ENCODE measurements at regions not wholly inside any gene's neighbourhood (a gene's known extent, or its start where the extent isn't known, plus 50 kb on each side); places are given as distances from the start of the nearest gene placed in this dataset.

DNA sequence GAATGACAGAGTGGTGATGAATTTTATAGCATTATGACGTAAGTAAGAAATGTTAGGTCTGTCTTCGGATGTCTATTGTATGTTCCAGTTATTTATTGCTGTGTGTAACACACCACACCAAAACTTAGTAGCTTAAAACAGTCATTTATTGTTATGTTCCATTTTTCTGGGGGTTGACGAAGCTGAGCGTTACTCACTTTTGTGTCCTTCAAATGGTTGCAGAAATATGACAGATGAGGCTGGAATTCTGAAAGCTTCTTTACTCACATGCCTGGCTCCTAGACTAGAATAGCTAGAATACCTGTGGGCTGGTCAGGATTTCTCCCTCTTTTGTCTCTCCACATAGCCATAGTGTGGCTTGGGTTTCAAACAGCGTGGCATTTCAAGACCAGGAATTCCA is 62.1 kb upstream of the S1PR1 start:
- FAIRE-seq (no peak), ATAC-seq (no peak), DNase-seq (ENCODE audit: low spot score) (no peak)
- no peaks in the 10 kb centered on the region for H3K79me2 ChIP-seq (ENCODE audit: insufficient read depth, low read length)
- H3K27me3 ChIP-seq (ENCODE audit: control insufficient read depth in 1 of 2, insufficient read depth in 2 of 2, low read length in 2 of 2): no peaks in the 10 kb centered on the region
- CTCF ChIA-PET (ENCODE audit: low intra/inter-chr PET ratio, low total read pairs): no interaction called here
- no TSS peak for BruUV-seq (replicated peaks)
- no peak overlapping the region for H3K4me3 ChIP-seq (replicated peaks in 1 of 3; ENCODE audit: insufficient read depth in 1 of 3, low read depth in 2 of 3, low read length in 3 of 3)
- WGBS (ENCODE audit: low lambda C conversion rate): 51% methylated on average over 5 of the region's 5 CpGs
- no peak overlapping the region for H2AFZ ChIP-seq (ENCODE audit: low read length)
- intact Hi-C loops (cut with micrococcal nuclease; ENCODE audit: unreplicated experiment) (no loop called here), in situ Hi-C loops (cut with HindIII; ENCODE audit: extremely low pct_ligation_motif_present, low pct_unique_long_range_greater_than_20kb) (no loop called here)
- H3K9me3 ChIP-seq (ENCODE audit: low read length): no peaks in the 10 kb centered on the region
- no peaks in the 10 kb centered on the region for H4K20me1 ChIP-seq (ENCODE audit: insufficient read depth, low read length)
- H3K36me3 ChIP-seq (replicated peaks in 1 of 2; ENCODE audit: control insufficient read depth in 1 of 2, insufficient read depth in 2 of 2, low read length in 2 of 2): no peaks in the 10 kb centered on the region
- no peaks in the 10 kb centered on the region for H3K4me1 ChIP-seq (ENCODE audit: insufficient read depth, low read length)
- no peak overlapping the region for H3K27ac ChIP-seq (ENCODE audit: extremely low read length, insufficient read depth, low read length)
- POLR2A ChIA-PET: no interaction called here
- H3K4me2 ChIP-seq (ENCODE audit: low read depth, low read length): no peak overlapping the region
- no peak overlapping the region for H3K9ac ChIP-seq (ENCODE audit: insufficient read depth, low read depth, low read length)
- no peak for TF ChIP-seq TMF1 (CRISPR knock-in tag; IDR thresholded peaks at IDR 0.05; ENCODE audit: low read depth)
- TF ChIP-seq RFX3 (CRISPR knock-in tag; IDR thresholded peaks at IDR 0.05): no peak
- no peak for TF ChIP-seq MAZ (IDR thresholded peaks at IDR 0.05; ENCODE audit: borderline replicate concordance, low read depth, low read length)
- no peak for TF ChIP-seq MAZ (CRISPR knock-in tag; IDR thresholded peaks at IDR 0.05; ENCODE audit: low read depth)
- no peak for TF ChIP-seq ZNF143 (CRISPR knock-in tag; IDR thresholded peaks at IDR 0.05)
- TF ChIP-seq DR1 (CRISPR knock-in tag; IDR thresholded peaks at IDR 0.05): no peak
- TF ChIP-seq CBX5 (CRISPR knock-in tag; IDR thresholded peaks at IDR 0.05; ENCODE audit: borderline replicate concordance): no peak
- TF ChIP-seq, protein P1, sequence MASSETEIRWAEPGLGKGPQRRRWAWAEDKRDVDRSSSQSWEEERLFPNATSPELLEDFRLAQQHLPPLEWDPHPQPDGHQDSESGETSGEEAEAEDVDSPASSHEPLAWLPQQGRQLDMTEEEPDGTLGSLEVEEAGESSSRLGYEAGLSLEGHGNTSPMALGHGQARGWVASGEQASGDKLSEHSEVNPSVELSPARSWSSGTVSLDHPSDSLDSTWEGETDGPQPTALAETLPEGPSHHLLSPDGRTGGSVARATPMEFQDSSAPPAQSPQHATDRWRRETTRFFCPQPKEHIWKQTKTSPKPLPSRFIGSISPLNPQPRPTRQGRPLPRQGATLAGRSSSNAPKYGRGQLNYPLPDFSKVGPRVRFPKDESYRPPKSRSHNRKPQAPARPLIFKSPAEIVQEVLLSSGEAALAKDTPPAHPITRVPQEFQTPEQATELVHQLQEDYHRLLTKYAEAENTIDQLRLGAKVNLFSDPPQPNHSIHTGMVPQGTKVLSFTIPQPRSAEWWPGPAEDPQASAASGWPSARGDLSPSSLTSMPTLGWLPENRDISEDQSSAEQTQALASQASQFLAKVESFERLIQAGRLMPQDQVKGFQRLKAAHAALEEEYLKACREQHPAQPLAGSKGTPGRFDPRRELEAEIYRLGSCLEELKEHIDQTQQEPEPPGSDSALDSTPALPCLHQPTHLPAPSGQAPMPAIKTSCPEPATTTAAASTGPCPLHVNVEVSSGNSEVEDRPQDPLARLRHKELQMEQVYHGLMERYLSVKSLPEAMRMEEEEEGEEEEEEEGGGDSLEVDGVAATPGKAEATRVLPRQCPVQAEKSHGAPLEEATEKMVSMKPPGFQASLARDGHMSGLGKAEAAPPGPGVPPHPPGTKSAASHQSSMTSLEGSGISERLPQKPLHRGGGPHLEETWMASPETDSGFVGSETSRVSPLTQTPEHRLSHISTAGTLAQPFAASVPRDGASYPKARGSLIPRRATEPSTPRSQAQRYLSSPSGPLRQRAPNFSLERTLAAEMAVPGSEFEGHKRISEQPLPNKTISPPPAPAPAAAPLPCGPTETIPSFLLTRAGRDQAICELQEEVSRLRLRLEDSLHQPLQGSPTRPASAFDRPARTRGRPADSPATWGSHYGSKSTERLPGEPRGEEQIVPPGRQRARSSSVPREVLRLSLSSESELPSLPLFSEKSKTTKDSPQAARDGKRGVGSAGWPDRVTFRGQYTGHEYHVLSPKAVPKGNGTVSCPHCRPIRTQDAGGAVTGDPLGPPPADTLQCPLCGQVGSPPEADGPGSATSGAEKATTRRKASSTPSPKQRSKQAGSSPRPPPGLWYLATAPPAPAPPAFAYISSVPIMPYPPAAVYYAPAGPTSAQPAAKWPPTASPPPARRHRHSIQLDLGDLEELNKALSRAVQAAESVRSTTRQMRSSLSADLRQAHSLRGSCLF (CRISPR knock-in tag; IDR thresholded peaks at IDR 0.05; ENCODE audit: borderline replicate concordance): no peak
- no peak for TF ChIP-seq ZMYM3 (CRISPR knock-in tag; IDR thresholded peaks at IDR 0.05)
- no peak for TF ChIP-seq GTF3A (CRISPR knock-in tag; conservative IDR thresholded peaks at IDR 0.05)
- TF ChIP-seq SUZ12 (IDR thresholded peaks at IDR 0.05; ENCODE audit: low read depth, low read length): no peak
- TF ChIP-seq CHD2 (IDR thresholded peaks at IDR 0.05; ENCODE audit: low read depth, low read length): no peak
- TF ChIP-seq CREM (IDR thresholded peaks at IDR 0.05): no peak
- no peak for TF ChIP-seq CREM (CRISPR knock-in tag; IDR thresholded peaks at IDR 0.05)
- no peak for TF ChIP-seq ZFP62 (CRISPR knock-in tag; IDR thresholded peaks at IDR 0.05)
- TF ChIP-seq, protein P2, sequence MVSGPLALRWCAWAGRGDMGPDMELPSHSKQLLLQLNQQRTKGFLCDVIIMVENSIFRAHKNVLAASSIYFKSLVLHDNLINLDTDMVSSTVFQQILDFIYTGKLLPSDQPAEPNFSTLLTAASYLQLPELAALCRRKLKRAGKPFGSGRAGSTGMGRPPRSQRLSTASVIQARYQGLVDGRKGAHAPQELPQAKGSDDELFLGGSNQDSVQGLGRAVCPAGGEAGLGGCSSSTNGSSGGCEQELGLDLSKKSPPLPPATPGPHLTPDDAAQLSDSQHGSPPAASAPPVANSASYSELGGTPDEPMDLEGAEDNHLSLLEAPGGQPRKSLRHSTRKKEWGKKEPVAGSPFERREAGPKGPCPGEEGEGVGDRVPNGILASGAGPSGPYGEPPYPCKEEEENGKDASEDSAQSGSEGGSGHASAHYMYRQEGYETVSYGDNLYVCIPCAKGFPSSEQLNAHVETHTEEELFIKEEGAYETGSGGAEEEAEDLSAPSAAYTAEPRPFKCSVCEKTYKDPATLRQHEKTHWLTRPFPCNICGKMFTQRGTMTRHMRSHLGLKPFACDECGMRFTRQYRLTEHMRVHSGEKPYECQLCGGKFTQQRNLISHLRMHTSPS (CRISPR knock-in tag; IDR thresholded peaks at IDR 0.05; ENCODE audit: low read depth): no peak
- TF ChIP-seq NCOR1 (IDR thresholded peaks at IDR 0.05; ENCODE audit: borderline replicate concordance, low read length): no peak
- TF ChIP-seq ZMYM2 (CRISPR knock-in tag; IDR thresholded peaks at IDR 0.05): no peak
- no peak for TF ChIP-seq ELF1 (CRISPR knock-in tag; IDR thresholded peaks at IDR 0.05)
- TF ChIP-seq, protein P3, sequence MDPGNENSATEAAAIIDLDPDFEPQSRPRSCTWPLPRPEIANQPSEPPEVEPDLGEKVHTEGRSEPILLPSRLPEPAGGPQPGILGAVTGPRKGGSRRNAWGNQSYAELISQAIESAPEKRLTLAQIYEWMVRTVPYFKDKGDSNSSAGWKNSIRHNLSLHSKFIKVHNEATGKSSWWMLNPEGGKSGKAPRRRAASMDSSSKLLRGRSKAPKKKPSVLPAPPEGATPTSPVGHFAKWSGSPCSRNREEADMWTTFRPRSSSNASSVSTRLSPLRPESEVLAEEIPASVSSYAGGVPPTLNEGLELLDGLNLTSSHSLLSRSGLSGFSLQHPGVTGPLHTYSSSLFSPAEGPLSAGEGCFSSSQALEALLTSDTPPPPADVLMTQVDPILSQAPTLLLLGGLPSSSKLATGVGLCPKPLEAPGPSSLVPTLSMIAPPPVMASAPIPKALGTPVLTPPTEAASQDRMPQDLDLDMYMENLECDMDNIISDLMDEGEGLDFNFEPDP (CRISPR knock-in tag; conservative IDR thresholded peaks at IDR 0.05): no peak

Data from HepG2 (cell line).